WI38 (cell line): ENCODE measurements at regions not wholly inside any gene's neighbourhood (a gene's known extent, or its start where the extent isn't known, plus 50 kb on each side); places are given as distances from the start of the nearest gene placed in this dataset.

Experiments used
- H3K4me3 ChIP-seq: 2 replicates; pipeline ENCODE4 v1.5.1; 2011; ENCODE audit warnings: low read depth, mild to moderate bottlenecking, control low read depth, low read length
- TF ChIP-seq, protein P1 (sequence below): IDR thresholded peaks from 2 replicates; pipeline ENCODE4 v1.5.1; 2012; ENCODE audit warnings: low read depth, mild to moderate bottlenecking, control low read depth, low read length

DNA sequence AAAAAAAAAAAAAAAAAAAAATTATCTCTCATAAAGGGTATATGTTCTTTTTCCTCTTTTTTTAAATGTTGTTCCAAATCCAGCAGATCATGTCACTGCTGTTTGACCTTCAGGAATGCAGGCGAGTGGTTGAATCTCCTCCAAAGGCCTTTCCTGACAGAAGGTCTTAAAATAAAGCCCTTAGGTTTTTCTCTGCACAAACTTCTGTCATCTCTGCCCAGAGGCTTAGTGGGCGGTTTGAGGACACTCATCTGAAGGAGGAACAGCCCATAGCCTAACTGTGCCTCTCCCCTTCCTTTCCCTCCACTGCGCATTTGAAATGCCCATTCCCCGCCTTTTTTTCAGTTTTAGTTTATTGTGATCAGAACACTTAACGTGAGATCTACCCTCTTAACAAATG lies 270.2 kb downstream of the TMEM114 start:
- TF ChIP-seq, protein P1, sequence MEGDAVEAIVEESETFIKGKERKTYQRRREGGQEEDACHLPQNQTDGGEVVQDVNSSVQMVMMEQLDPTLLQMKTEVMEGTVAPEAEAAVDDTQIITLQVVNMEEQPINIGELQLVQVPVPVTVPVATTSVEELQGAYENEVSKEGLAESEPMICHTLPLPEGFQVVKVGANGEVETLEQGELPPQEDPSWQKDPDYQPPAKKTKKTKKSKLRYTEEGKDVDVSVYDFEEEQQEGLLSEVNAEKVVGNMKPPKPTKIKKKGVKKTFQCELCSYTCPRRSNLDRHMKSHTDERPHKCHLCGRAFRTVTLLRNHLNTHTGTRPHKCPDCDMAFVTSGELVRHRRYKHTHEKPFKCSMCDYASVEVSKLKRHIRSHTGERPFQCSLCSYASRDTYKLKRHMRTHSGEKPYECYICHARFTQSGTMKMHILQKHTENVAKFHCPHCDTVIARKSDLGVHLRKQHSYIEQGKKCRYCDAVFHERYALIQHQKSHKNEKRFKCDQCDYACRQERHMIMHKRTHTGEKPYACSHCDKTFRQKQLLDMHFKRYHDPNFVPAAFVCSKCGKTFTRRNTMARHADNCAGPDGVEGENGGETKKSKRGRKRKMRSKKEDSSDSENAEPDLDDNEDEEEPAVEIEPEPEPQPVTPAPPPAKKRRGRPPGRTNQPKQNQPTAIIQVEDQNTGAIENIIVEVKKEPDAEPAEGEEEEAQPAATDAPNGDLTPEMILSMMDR, result no peak
- no peak overlapping the region for H3K4me3 ChIP-seq

DNA sequence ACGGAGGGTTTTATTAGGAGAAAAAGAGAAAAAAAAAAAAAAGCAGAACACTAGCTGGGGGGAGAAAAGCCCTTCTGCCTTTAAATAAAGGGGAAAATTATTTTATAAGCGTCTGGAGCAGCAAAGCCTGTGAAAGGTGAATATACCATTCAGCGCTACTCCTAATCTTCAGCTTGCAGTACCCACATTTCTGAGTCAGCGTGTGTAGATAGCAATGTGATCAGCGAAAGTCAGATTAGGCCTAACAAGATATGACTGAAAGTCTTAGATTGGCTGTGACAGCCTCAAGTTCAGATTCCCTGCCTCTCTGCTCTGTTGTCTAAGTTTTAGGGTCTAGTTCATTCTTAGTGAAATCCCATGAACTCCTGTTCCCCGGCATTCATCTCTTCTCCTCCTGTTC lies 279.5 kb downstream of the TMEM114 start:
- TF ChIP-seq, protein P1, result no peak

DNA sequence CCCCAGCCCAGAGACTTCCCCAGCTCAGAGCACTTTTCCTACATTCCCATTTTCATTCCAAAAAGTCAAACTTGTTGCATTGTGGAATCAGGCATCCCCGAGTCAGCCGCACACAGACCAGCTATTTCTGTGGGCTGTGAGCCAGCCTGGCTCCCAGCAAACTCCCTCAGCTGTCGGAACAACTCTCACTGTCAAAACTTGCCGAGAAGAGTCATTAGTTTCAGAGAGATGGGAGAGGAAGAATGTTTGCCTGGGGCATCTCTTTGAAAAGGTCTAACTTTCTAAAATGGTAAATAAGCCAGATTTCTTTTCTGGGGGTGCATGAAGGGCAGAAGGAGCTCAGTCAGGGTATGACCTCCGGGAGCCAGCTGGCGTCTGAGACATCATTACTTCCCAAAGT lies 280.0 kb downstream of the TMEM114 start:
- no peak overlapping the region for H3K4me3 ChIP-seq

More for the DNA sequence above, 279.5 kb downstream of the TMEM114 start:
- no peak overlapping the region for H3K4me3 ChIP-seq

DNA sequence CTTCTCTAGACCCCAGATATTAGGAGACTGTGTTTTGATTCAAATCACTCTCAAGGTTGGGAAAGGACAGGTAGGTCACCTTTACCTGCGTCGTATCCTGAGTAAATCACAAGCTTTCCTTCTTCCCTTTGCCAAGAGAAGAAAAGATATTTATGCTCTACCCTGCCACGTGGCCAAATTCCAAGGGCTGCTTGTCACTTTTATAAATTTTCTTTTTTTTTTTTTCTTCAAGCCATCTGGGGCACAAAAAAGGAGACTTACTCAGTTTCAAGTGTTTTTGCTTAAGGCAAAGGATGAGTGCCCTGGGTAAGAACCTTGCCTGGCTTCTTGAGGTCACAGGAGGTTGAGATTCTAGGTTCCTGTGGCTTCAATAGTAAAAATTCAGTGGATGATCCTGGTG lies 285.1 kb downstream of the TMEM114 start:
- TF ChIP-seq, protein P1, result no peak
- H3K4me3 ChIP-seq, result no peak overlapping the region

More for the DNA sequence above, 280.0 kb downstream of the TMEM114 start:
- TF ChIP-seq, protein P1, result no peak

DNA sequence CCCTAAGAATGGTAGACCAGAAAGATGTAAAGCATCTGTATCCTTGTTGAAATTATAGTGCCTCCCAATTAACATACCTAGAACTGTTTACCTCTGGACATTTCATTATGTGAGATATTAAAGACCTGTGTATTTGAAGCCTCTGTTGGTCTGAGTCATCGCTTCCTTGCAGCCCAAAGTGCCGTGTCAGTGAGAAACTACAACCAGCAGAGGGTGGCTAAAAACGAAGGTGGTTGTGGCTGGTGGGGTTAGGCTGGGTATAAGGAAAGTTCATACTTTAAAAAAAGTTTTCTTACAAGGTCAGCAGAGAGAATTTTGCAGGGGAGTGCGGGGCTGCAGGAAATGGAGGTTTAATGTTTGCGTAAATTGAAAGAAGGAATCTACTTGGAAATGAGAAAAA lies 290.7 kb downstream of the TMEM114 start:
- no peak overlapping the region for H3K4me3 ChIP-seq
- TF ChIP-seq, protein P1, result no peak

DNA sequence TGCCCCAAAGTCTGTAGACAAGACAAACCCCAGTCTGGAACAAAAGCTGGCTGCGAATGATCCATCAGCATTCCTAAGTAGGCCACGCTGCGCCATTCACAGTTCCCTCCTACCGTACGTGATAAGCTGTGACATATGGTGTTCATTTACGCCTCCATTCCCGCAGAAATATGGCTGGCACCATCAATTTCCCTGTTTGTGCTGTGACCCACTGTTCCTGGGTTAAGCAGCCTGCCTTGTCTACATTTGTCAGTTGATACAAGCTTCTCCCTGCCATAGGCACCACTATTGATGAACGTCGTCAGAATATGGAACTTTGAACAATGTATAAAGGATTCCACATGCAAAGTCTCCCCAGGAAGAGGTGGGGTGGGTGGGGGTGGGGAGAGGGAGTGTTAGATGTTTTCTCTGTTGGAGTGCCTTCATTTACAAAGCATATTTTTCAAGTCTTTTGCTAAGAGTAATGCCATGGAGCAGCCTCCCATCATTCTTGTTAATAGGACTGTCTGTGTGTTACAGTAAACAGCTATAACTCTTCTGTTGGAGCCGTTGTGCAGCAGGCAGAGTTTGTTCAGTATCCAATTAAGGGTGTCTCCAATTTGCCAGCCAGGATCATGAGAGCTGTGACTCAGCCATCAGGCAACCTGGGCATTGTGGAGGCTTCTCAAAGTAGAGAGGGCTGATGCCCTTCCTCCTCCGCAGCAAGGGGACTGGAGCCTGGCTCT lies 294.6 kb downstream of the TMEM114 start:
- TF ChIP-seq, protein P1, result no peak

DNA sequence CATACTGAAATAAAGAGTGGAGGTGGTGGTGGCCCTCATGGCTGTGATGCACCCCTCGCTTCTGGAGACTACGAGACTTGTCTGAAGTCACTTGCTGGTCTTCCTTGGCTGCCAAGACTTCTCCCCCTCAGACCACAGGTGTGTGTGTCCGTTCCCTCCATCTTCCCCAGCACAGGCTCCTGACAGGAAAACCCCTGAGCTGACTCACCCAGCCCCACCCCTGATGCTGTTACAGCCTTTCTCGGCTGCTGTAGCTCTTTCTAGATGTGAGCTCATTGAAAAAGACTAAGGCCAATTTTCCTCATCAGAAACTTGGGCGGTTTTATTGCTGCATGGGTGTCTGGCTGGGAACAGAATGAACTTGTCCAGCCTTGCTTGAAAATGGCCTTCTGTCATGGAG lies 296.9 kb downstream of the TMEM114 start:
- TF ChIP-seq, protein P1, result no peak
- no peak overlapping the region for H3K4me3 ChIP-seq

More for the DNA sequence above, 294.6 kb downstream of the TMEM114 start:
- no peak overlapping the region for H3K4me3 ChIP-seq
